ENCODE measurements at regions not wholly inside any gene's neighbourhood (a gene's known extent, or its start where the extent isn't known, plus 50 kb on each side); places are given as distances from the start of the nearest gene placed in this dataset.
A peak's percentile ranks its signal among the peaks of the same experiment; 100 is the strongest.

- H2AFZ ChIP-seq (ENCODE audit: low read length) = no peak overlapping the region
- no peaks in the 10 kb centered on the region for H3F3A ChIP-seq (ENCODE audit: insufficient read depth, low read length)
- no peaks in the 10 kb centered on the region for H4K20me1 ChIP-seq (ENCODE audit: insufficient read depth, low read length)
- H3K4me3 ChIP-seq (ENCODE audit: low read length) = no peak overlapping the region
- no peaks in the 10 kb centered on the region for H3K4me1 ChIP-seq (ENCODE audit: low read length)
- H3K27ac ChIP-seq (ENCODE audit: low read length) = no peak overlapping the region
- no peak for DNase-seq
- TF ChIP-seq CTCF (IDR thresholded peaks at IDR 0.05; ENCODE audit: low read length) (no peak), EZH2phosphoT487 (IDR thresholded peaks at IDR 0.05; ENCODE audit: low read length) (no peak), EZH2 (optimal IDR thresholded peaks at IDR 0.05; ENCODE audit: low read depth, low read length) (no peak)
- no peaks in the 10 kb centered on the region for H3K9me2 ChIP-seq (replicated peaks; ENCODE audit: insufficient read depth, low read length)
- H3K9me3 ChIP-seq (replicated peaks; ENCODE audit: insufficient read depth, low read length) = no peaks in the 10 kb centered on the region
- H3K36me3 ChIP-seq (replicated peaks; ENCODE audit: insufficient read depth, low read length) = no peaks in the 10 kb centered on the region
- no peak overlapping the region for H3K9ac ChIP-seq (ENCODE audit: low read length)
- no peak overlapping the region for H3K4me2 ChIP-seq (ENCODE audit: low read depth, low read length)
- H3K27me3 ChIP-seq (replicated peaks; ENCODE audit: insufficient read depth, low read length) = no peaks in the 10 kb centered on the region
- H3K79me2 ChIP-seq (ENCODE audit: low read length) = no peaks in the 10 kb centered on the region
Measured at GRCh38 chr16:17585449-17586074, 114.8 kb upstream of the XYLT1 start.

GRCh38 chr16:17578981-17579874 lies 108.5 kb upstream of the XYLT1 start:
- Histone ChIP-seq H3K27me3 (replicated peaks; ENCODE audit: insufficient read depth, low read length) (no peaks in the 10 kb centered on the region), H3K9ac (ENCODE audit: low read length) (no peak overlapping the region)

GRCh38 chr16:17574256-17574655 lies 103.5 kb upstream of the XYLT1 start:
- Histone ChIP-seq H3K4me1 (ENCODE audit: low read length) (no peaks in the 10 kb centered on the region), H3K27ac (ENCODE audit: low read length) (no peak overlapping the region), H3K36me3 (replicated peaks; ENCODE audit: insufficient read depth, low read length) (no peaks in the 10 kb centered on the region), H3K9me2 (replicated peaks; ENCODE audit: insufficient read depth, low read length) (no peaks in the 10 kb centered on the region), H3F3A (ENCODE audit: insufficient read depth, low read length) (no peaks in the 10 kb centered on the region), H3K27me3 (replicated peaks; ENCODE audit: insufficient read depth, low read length) (no peaks in the 10 kb centered on the region), H3K79me2 (ENCODE audit: low read length) (no peaks in the 10 kb centered on the region), H3K4me2 (ENCODE audit: low read depth, low read length) (no peak overlapping the region), H4K20me1 (ENCODE audit: insufficient read depth, low read length) (no peaks in the 10 kb centered on the region), H3K9ac (ENCODE audit: low read length) (no peak overlapping the region), H2AFZ (ENCODE audit: low read length) (no peak overlapping the region), H3K9me3 (replicated peaks; ENCODE audit: insufficient read depth, low read length) (no peaks in the 10 kb centered on the region), H3K4me3 (ENCODE audit: low read length) (no peak overlapping the region)
- DNase-seq = no peak
- TF ChIP-seq CTCF (IDR thresholded peaks at IDR 0.05; ENCODE audit: low read length) (no peak), EZH2 (optimal IDR thresholded peaks at IDR 0.05; ENCODE audit: low read depth, low read length) (no peak), EZH2phosphoT487 (IDR thresholded peaks at IDR 0.05; ENCODE audit: low read length) (no peak)

More at GRCh38 chr16:17578981-17579874, 108.5 kb upstream of the XYLT1 start:
- Histone ChIP-seq H4K20me1 (ENCODE audit: insufficient read depth, low read length) (no peaks in the 10 kb centered on the region), H3K4me3 (ENCODE audit: low read length) (no peak overlapping the region), H3K36me3 (replicated peaks; ENCODE audit: insufficient read depth, low read length) (no peaks in the 10 kb centered on the region), H3K9me3 (replicated peaks; ENCODE audit: insufficient read depth, low read length) (no peaks in the 10 kb centered on the region), H3K27ac (ENCODE audit: low read length) (no peak overlapping the region), H3K9me2 (replicated peaks; ENCODE audit: insufficient read depth, low read length) (no peaks in the 10 kb centered on the region), H3K79me2 (ENCODE audit: low read length) (no peaks in the 10 kb centered on the region), H3K4me1 (ENCODE audit: low read length) (no peaks in the 10 kb centered on the region), H2AFZ (ENCODE audit: low read length) (peak overlapping the region; percentile 33), H3K4me2 (ENCODE audit: low read depth, low read length) (no peak overlapping the region), H3F3A (ENCODE audit: insufficient read depth, low read length) (no peaks in the 10 kb centered on the region)
- TF ChIP-seq CTCF (IDR thresholded peaks at IDR 0.05; ENCODE audit: low read length) (peak; percentile 91), EZH2 (optimal IDR thresholded peaks at IDR 0.05; ENCODE audit: low read depth, low read length) (no peak)
- DNase-seq = peak; percentile 62

All from MM.1S (cell line).